ENCODE measurements at regions not wholly inside any gene's neighbourhood (a gene's known extent, or its start where the extent isn't known, plus 50 kb on each side); places are given as distances from the start of the nearest gene placed in this dataset.
"Not testable (repeated sequence)": the region's sequence is repeated elsewhere in the genome, so short reads cannot be mapped to it uniquely, and the experiment has no call there.

DNA sequence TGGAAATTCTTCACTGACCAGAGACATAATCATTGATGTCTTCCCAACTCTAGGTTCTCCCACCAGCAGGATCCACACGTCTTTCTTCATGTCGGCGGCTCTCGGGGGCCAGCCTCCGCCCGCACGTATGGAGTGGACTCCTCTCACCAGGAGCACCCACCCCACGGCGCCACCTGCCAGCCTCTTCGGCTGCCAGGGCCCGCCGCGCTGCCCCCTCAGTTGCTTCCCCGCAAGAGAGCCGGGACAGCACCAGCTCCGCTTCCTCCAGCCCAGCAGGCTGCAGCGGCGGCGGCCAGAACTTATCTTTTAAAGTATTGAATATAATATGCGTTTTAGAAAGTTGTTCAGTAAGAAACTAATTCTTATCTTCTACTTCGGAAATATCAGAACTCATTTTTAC is 273.5 kb downstream of the LIPI start:
- Histone ChIP-seq H3K9me3 (ENCODE audit: control insufficient read depth, low read length) (no peaks in the 10 kb centered on the region), H3K4me1 (ENCODE audit: control insufficient read depth, insufficient read depth, low read length) (no peaks in the 10 kb centered on the region), H3K4me3 (ENCODE audit: low read length) (no peak overlapping the region), H3K9ac (ENCODE audit: extremely low read depth, low read length, poor library complexity, severe bottlenecking) (no peak overlapping the region), H3K36me3 (ENCODE audit: control insufficient read depth, insufficient read depth, low read length) (no peaks in the 10 kb centered on the region), H3K27ac (ENCODE audit: low read depth, low read length) (no peak overlapping the region), H3K27me3 (ENCODE audit: control insufficient read depth, insufficient read depth, low read length, poor library complexity, severe bottlenecking) (no peaks in the 10 kb centered on the region)
- TF ChIP-seq, protein P1, sequence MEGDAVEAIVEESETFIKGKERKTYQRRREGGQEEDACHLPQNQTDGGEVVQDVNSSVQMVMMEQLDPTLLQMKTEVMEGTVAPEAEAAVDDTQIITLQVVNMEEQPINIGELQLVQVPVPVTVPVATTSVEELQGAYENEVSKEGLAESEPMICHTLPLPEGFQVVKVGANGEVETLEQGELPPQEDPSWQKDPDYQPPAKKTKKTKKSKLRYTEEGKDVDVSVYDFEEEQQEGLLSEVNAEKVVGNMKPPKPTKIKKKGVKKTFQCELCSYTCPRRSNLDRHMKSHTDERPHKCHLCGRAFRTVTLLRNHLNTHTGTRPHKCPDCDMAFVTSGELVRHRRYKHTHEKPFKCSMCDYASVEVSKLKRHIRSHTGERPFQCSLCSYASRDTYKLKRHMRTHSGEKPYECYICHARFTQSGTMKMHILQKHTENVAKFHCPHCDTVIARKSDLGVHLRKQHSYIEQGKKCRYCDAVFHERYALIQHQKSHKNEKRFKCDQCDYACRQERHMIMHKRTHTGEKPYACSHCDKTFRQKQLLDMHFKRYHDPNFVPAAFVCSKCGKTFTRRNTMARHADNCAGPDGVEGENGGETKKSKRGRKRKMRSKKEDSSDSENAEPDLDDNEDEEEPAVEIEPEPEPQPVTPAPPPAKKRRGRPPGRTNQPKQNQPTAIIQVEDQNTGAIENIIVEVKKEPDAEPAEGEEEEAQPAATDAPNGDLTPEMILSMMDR (conservative IDR thresholded peaks at IDR 0.05), result no peak
- H3K36me3 Mint-ChIP-seq (ENCODE audit: low read depth), result peaks cover 8% of the 10 kb centered on the region
- no peaks in the 10 kb centered on the region for H3K27me3 Mint-ChIP-seq (ENCODE audit: insufficient read depth)
- WGBS, 2 experiments (ENCODE audit: insufficient coverage in 1 of 2, insufficient read length in 1 of 2), result 92 to 93% methylated on average over 9 to 20 of the region's 21 CpGs
- H3K4me3 Mint-ChIP-seq, result no peak overlapping the region
- H3K4me1 Mint-ChIP-seq, result no peaks in the 10 kb centered on the region
- peaks cover 57% of the 10 kb centered on the region for H3K9me3 Mint-ChIP-seq
- no peak overlapping the region for H3K27ac Mint-ChIP-seq
- no peak for DNase-seq

DNA sequence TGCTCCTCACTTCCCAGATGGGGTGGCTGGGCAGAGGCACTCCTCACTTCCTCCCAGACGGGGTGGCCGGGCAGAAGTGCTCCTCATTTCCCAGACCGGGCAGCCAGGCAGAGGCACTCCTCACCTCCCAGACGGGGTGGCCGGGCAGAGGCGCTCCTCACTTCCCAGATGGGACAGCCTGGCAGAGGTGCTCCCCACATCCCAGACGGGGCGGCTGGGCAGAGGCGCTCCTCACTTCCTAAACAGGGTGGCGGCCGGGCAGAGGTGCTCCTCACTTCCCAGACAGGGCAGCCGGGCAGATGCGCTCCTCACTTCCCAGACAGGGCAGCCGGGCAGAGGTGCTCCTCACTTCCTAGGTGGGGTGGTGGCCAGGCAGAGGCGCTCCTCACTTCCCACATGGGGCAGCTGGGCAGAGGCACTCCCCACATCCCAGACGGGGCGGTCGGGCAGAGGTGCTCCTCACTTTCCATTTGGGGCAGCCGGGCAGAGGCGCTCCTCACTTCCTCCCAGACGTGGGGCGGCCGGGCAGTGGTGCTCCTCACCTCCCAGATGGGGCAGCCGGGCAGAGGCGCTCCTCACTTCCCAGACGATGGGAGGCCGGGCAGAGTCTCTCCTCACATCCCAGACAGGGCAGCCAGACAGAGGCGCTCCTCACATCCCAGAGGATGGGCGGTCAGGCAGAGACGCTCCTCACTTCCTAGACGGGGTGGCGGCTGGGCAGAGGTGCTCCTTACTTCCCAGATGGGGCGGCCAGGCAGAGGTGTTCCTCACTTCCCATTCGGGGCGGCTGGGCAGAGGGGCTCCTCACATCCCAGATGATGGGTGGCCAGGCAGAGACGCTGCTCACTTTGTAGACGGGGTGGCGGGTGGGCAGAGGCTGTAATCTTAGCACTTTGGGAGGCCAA is 274.5 kb downstream of the LIPI start:
- peaks cover 56% of the 10 kb centered on the region for H3K9me3 Mint-ChIP-seq
- H3K4me3 Mint-ChIP-seq, result not testable (repeated sequence)

DNA sequence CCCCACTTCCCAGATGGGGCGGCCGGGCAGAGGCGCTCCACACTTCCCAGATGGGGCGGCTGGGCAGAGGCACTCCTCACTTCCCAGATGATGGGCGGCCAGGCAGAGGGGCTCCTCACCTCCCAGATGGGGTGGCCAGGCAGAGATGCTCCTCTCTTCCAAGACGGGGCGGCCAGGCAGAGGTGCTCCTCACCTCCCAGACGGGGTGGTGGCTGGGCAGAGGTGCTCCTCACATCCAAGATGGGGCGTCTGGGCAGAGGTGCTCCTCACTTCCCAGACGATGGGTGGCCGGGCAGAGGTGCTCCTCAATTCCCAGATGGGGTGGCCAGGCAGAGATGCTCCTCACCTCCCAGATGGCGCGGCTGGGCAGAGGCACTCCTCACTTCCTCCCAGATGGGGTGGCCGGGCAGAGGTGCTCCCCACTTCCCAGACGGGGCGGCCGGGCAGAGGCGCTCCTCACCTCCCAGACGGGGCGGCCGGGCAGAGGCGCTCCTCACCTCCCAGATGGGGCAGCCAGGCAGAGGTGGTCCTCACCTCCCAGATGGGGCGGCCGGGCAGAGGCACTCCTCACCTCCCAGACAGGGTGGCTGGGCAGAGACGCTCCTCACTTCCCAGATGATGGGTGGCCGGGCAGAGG is 275.2 kb downstream of the LIPI start:
- not testable (repeated sequence) for H3K36me3 Mint-ChIP-seq (ENCODE audit: low read depth); H3K27me3 ChIP-seq (ENCODE audit: control insufficient read depth, insufficient read depth, low read length, poor library complexity, severe bottlenecking); H3K36me3 ChIP-seq (ENCODE audit: control insufficient read depth, insufficient read depth, low read length); H3K4me3 Mint-ChIP-seq; H3K27ac Mint-ChIP-seq; H3K4me1 ChIP-seq (ENCODE audit: control insufficient read depth, insufficient read depth, low read length); H3K9ac ChIP-seq (ENCODE audit: extremely low read depth, low read length, poor library complexity, severe bottlenecking); H3K4me3 ChIP-seq (ENCODE audit: low read length); DNase-seq; H3K27me3 Mint-ChIP-seq (ENCODE audit: insufficient read depth); H3K27ac ChIP-seq (ENCODE audit: low read depth, low read length); H3K4me1 Mint-ChIP-seq; H3K9me3 ChIP-seq (ENCODE audit: control insufficient read depth, low read length)
- H3K9me3 Mint-ChIP-seq, result peaks cover 59% of the 10 kb centered on the region
- WGBS, 2 experiments (ENCODE audit: insufficient coverage in 1 of 2, insufficient read length in 1 of 2), result 76 to 84% methylated on average over 14 to 23 of the region's 26 CpGs

More for the DNA sequence above, 274.5 kb downstream of the LIPI start:
- H3K27me3 Mint-ChIP-seq (ENCODE audit: insufficient read depth); H3K9me3 ChIP-seq (ENCODE audit: control insufficient read depth, low read length); H3K9ac ChIP-seq (ENCODE audit: extremely low read depth, low read length, poor library complexity, severe bottlenecking); H3K4me3 ChIP-seq (ENCODE audit: low read length); H3K27ac ChIP-seq (ENCODE audit: low read depth, low read length); H3K4me1 ChIP-seq (ENCODE audit: control insufficient read depth, insufficient read depth, low read length); H3K36me3 ChIP-seq (ENCODE audit: control insufficient read depth, insufficient read depth, low read length); DNase-seq; H3K4me1 Mint-ChIP-seq; H3K36me3 Mint-ChIP-seq (ENCODE audit: low read depth); H3K27ac Mint-ChIP-seq; H3K27me3 ChIP-seq (ENCODE audit: control insufficient read depth, insufficient read depth, low read length, poor library complexity, severe bottlenecking): not testable (repeated sequence)
- WGBS, 2 experiments (ENCODE audit: insufficient coverage in 1 of 2, insufficient read length in 1 of 2), result 91 to 92% methylated on average over 19 to 38 of the region's 38 CpGs

DNA sequence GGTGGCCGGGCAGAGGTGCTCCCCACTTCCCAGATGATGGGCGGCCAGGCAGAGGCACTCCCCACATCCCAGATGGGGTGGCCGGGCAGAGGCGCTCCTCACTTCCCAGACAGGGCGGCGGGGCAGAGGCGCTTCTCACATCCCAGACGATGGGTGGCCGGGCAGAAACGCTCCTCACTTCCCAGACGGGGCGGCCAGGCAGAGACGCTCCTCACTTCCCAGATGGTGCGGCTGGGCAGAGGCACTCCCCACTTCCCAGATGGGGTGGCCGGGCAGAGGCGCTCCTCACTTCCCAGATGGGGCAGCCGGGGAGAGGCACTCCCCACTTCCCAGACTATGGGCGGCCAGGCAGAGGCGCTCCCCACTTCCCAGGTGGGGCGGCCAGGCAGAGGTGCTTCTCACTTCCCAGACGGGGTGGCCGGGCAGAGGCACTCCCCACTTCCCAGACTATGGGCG is 275.8 kb downstream of the LIPI start:
- H3K27me3 ChIP-seq (ENCODE audit: control insufficient read depth, insufficient read depth, low read length, poor library complexity, severe bottlenecking); DNase-seq; H3K36me3 ChIP-seq (ENCODE audit: control insufficient read depth, insufficient read depth, low read length); H3K36me3 Mint-ChIP-seq (ENCODE audit: low read depth); H3K27ac ChIP-seq (ENCODE audit: low read depth, low read length); H3K9ac ChIP-seq (ENCODE audit: extremely low read depth, low read length, poor library complexity, severe bottlenecking); H3K4me1 Mint-ChIP-seq; H3K4me3 ChIP-seq (ENCODE audit: low read length); H3K27me3 Mint-ChIP-seq (ENCODE audit: insufficient read depth); H3K4me3 Mint-ChIP-seq; H3K27ac Mint-ChIP-seq; H3K9me3 ChIP-seq (ENCODE audit: control insufficient read depth, low read length); H3K4me1 ChIP-seq (ENCODE audit: control insufficient read depth, insufficient read depth, low read length): not testable (repeated sequence)
- peaks cover 57% of the 10 kb centered on the region for H3K9me3 Mint-ChIP-seq
- whole genome bisulfite sequencing, 2 experiments (ENCODE audit: insufficient coverage in 1 of 2, insufficient read length in 1 of 2), result 86 to 96% methylated on average over 5 to 23 of the region's 23 CpGs

DNA sequence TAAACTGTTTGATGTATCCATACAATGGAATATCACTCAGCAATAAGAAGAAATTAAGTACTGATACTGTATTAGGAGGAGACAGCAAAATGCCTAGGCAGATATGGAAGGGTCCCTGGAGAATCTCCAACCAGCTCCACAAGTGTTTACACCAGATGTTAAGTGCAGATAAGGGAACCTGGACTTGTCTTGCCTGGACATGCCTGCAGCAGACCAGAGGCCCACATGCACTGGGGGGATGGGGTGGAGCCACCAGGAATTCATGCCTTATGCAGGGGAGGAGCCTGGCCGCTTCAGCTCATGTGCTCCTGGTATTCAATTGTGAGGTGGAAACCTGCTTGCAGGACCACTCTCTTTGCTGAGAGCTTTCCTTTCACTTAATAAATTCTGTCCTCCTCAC is 287.6 kb downstream of the LIPI start:
- H3K36me3 ChIP-seq (ENCODE audit: control insufficient read depth, insufficient read depth, low read length); H3K4me3 ChIP-seq (ENCODE audit: low read length); H3K4me1 ChIP-seq (ENCODE audit: control insufficient read depth, insufficient read depth, low read length); H3K36me3 Mint-ChIP-seq (ENCODE audit: low read depth); DNase-seq; H3K27me3 Mint-ChIP-seq (ENCODE audit: insufficient read depth); H3K4me1 Mint-ChIP-seq; H3K9ac ChIP-seq (ENCODE audit: extremely low read depth, low read length, poor library complexity, severe bottlenecking); H3K4me3 Mint-ChIP-seq; H3K27me3 ChIP-seq (ENCODE audit: control insufficient read depth, insufficient read depth, low read length, poor library complexity, severe bottlenecking); H3K27ac ChIP-seq (ENCODE audit: low read depth, low read length); H3K27ac Mint-ChIP-seq: not testable (repeated sequence)
- peaks cover 53% of the 10 kb centered on the region for H3K9me3 Mint-ChIP-seq
- WGBS, 2 experiments (ENCODE audit: insufficient coverage in 1 of 2, insufficient read length in 1 of 2), result 69% methylated on average over 1 of the region's 1 CpG; no CpG with 5 or more reads in 1 of the 2 experiments
- H3K9me3 ChIP-seq (ENCODE audit: control insufficient read depth, low read length), result peaks cover 15% of the 10 kb centered on the region

DNA sequence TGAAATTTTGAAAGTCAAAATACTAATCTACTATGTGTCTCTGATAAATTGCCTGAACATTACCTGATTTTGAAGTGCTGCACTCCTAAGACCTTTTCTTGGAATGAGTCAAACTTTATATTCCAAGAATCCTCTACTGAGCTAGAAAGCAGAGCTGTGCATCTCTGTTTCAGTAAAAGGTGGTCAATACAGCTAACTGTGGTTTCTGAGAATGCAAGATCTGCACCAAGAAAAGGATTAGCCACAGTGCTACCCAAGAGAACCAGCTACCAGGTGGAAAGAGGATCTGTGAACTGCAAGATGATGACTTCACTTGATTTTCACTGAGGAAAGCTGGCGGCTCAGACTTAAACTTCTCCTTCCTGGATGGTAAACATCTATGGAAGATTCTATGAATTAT is 289.3 kb downstream of the LIPI start:
- not testable (repeated sequence) for H3K27me3 ChIP-seq (ENCODE audit: control insufficient read depth, insufficient read depth, low read length, poor library complexity, severe bottlenecking); H3K4me1 ChIP-seq (ENCODE audit: control insufficient read depth, insufficient read depth, low read length); H3K27me3 Mint-ChIP-seq (ENCODE audit: insufficient read depth); H3K4me3 Mint-ChIP-seq; H3K4me3 ChIP-seq (ENCODE audit: low read length); H3K36me3 ChIP-seq (ENCODE audit: control insufficient read depth, insufficient read depth, low read length); DNase-seq; H3K9ac ChIP-seq (ENCODE audit: extremely low read depth, low read length, poor library complexity, severe bottlenecking); H3K4me1 Mint-ChIP-seq; H3K27ac Mint-ChIP-seq; H3K36me3 Mint-ChIP-seq (ENCODE audit: low read depth); H3K27ac ChIP-seq (ENCODE audit: low read depth, low read length)
- peaks cover 18% of the 10 kb centered on the region for H3K9me3 ChIP-seq (ENCODE audit: control insufficient read depth, low read length)
- peaks cover 56% of the 10 kb centered on the region for H3K9me3 Mint-ChIP-seq
- WGBS, 2 experiments (ENCODE audit: insufficient coverage in 1 of 2, insufficient read length in 1 of 2), result no CpG with 5 or more reads among the region's 1 CpG
